ENCODE measurements at regions not wholly inside any gene's neighbourhood (a gene's known extent, or its start where the extent isn't known, plus 50 kb on each side); places are given as distances from the start of the nearest gene placed in this dataset.

- no TSS peak for BruUV-seq (replicated peaks)
- Histone ChIP-seq H4K20me1 (replicated peaks; ENCODE audit: control insufficient read depth, insufficient read depth, low read length) (no peaks in the 10 kb centered on the region), H3K27ac (ENCODE audit: extremely low read depth, low read depth, low read length) (no peak overlapping the region), H2AFZ (ENCODE audit: low read depth, low read length) (no peak overlapping the region), H3K9me1 (ENCODE audit: control insufficient read depth, insufficient read depth, low read length) (no peaks in the 10 kb centered on the region), H3K9me3 (replicated peaks; ENCODE audit: control insufficient read depth, insufficient read depth, low read depth, low read length) (no peaks in the 10 kb centered on the region), H3K4me2 (ENCODE audit: insufficient read depth, low read length) (no peak overlapping the region), H3K9ac (ENCODE audit: insufficient read depth in 1 of 2, low read depth in 2 of 2, low read length in 2 of 2) (no peak overlapping the region), H3K4me1 (replicated peaks in 1 of 2; ENCODE audit: control insufficient read depth in 2 of 2, insufficient read depth in 2 of 2, low read length in 2 of 2) (no peaks in the 10 kb centered on the region), H3K79me2 (ENCODE audit: control insufficient read depth, insufficient read depth, low read length) (no peaks in the 10 kb centered on the region), H3K36me3 (ENCODE audit: control insufficient read depth, insufficient read depth, low read length) (no peaks in the 10 kb centered on the region), H3K27me3 (ENCODE audit: control insufficient read depth in 2 of 2, insufficient read depth in 2 of 2, low read length in 2 of 2) (no peaks in the 10 kb centered on the region), H3K4me3 (no peak overlapping the region)
- ChIA-PET POLR2A (no interaction called here), CTCF (ENCODE audit: low intra/inter-chr PET ratio) (no interaction called here)
- DNase-seq (ENCODE audit: extremely low read depth in 1 of 4, low spot score in 3 of 4) (no peak), ATAC-seq (no peak), FAIRE-seq (no peak)
- TF ChIP-seq SIRT6 (IDR thresholded peaks at IDR 0.05; ENCODE audit: low read depth, low read length) (no peak), ZNF785 (CRISPR knock-in tag; IDR thresholded peaks at IDR 0.05) (no peak), SREBF1 (IDR thresholded peaks at IDR 0.05; ENCODE audit: borderline replicate concordance, low read depth, low read length) (no peak), ARID3A (IDR thresholded peaks at IDR 0.05; ENCODE audit: borderline replicate concordance, low read depth, low read length) (no peak), MXD1 (CRISPR knock-in tag; IDR thresholded peaks at IDR 0.05; ENCODE audit: borderline replicate concordance, poor library complexity, severe bottlenecking) (no peak), KAT7 (CRISPR knock-in tag; IDR thresholded peaks at IDR 0.05; ENCODE audit: borderline replicate concordance) (no peak), E2F3 (CRISPR knock-in tag; IDR thresholded peaks at IDR 0.05) (no peak), ZNF77 (CRISPR knock-in tag; IDR thresholded peaks at IDR 0.05) (no peak), NFATC3 (IDR thresholded peaks at IDR 0.05) (no peak), ZNF395 (CRISPR knock-in tag; IDR thresholded peaks at IDR 0.05) (no peak), ZNF280A (IDR thresholded peaks at IDR 0.05; ENCODE audit: low read depth, partially characterized antibody) (no peak), PCBP2 (IDR thresholded peaks at IDR 0.05; ENCODE audit: low read depth, low read length, poor library complexity, severe bottlenecking) (no peak), CCAR2 (IDR thresholded peaks at IDR 0.05; ENCODE audit: low read depth, low read length) (no peak), CBX3 (IDR thresholded peaks at IDR 0.05; ENCODE audit: borderline replicate concordance in 1 of 2, low read length in 2 of 2) (no peak), PHB2 (IDR thresholded peaks at IDR 0.05; ENCODE audit: low read depth) (no peak)
- in situ Hi-C loops (cut with MboI) (no loop called here), intact Hi-C loops (cut with micrococcal nuclease) (no loop called here)
Measured at GRCh38 chr21:26397545-26397944, 175.5 kb downstream of the CYYR1 start.
